MM.1S (cell line): ENCODE measurements at regions not wholly inside any gene's neighbourhood (a gene's known extent, or its start where the extent isn't known, plus 50 kb on each side); places are given as distances from the start of the nearest gene placed in this dataset.
"Not testable (repeated sequence)": the region's sequence is repeated elsewhere in the genome, so short reads cannot be mapped to it uniquely, and the experiment has no call there.

ENCODE experiments used
- DNase-seq: peaks from one replicate; pipeline ENCODE4 v3.0.0-alpha.2; 2015
- H2AFZ ChIP-seq: fragments of 300-600 bp; sonication (generic); 2 replicates; pipeline ENCODE4 v1.6.0; 2016; ENCODE audit warnings: antibody characterized with exemption, low read length
- H3F3A ChIP-seq: fragments of 300-600 bp; sonication (generic); 2 replicates; pipeline ENCODE4 v1.6.1; 2016; ENCODE audit warnings: mild to moderate bottlenecking, antibody characterized with exemption, low read length, moderate library complexity, mixed read lengths; ENCODE audit not compliant: insufficient read depth
- H3K27ac ChIP-seq: fragments of 300-600 bp; sonication (generic); 2 replicates; pipeline ENCODE4 v1.5.1; 2016; ENCODE audit warnings: mild to moderate bottlenecking, low read length
- H3K27me3 ChIP-seq: fragments of 300-600 bp; sonication (generic); replicated peaks from 2 replicates; pipeline ENCODE4 v1.6.0; 2016; ENCODE audit warnings: low read length; ENCODE audit not compliant: insufficient read depth
- H3K36me3 ChIP-seq: fragments of 300-600 bp; sonication (generic); replicated peaks from 2 replicates; pipeline ENCODE4 v1.6.1; 2016; ENCODE audit warnings: mild to moderate bottlenecking, low read length, mixed read lengths; ENCODE audit not compliant: insufficient read depth
- H3K4me1 ChIP-seq: fragments of 300-600 bp; sonication (generic); 2 replicates; pipeline ENCODE4 v1.6.1; 2016; ENCODE audit warnings: low read length, mixed read lengths
- H3K4me2 ChIP-seq: fragments of 300-600 bp; sonication (generic); 2 replicates; pipeline ENCODE4 v1.6.0; 2016; ENCODE audit warnings: low read depth, low read length
- H3K4me3 ChIP-seq: fragments of 300-600 bp; sonication (generic); 2 replicates; pipeline ENCODE4 v1.5.1; 2016; ENCODE audit warnings: low read length, mixed read lengths
- H3K79me2 ChIP-seq: fragments of 300-600 bp; sonication (generic); 2 replicates; pipeline ENCODE4 v1.6.1; 2016; ENCODE audit warnings: mixed run types, low read length, mixed read lengths
- H3K9ac ChIP-seq: fragments of 300-600 bp; sonication (generic); 2 replicates; pipeline ENCODE4 v1.6.1; 2016; ENCODE audit warnings: low read length, mixed read lengths
- H3K9me2 ChIP-seq: fragments of 300-600 bp; sonication (generic); replicated peaks from 2 replicates; pipeline ENCODE4 v1.6.1; 2016; ENCODE audit warnings: mild to moderate bottlenecking, low read length, mixed read lengths; ENCODE audit not compliant: insufficient read depth
- H3K9me3 ChIP-seq: fragments of 300-600 bp; sonication (generic); replicated peaks from 2 replicates; pipeline ENCODE4 v1.6.1; 2016; ENCODE audit warnings: mild to moderate bottlenecking, low read length, mixed read lengths; ENCODE audit not compliant: insufficient read depth
- H4K20me1 ChIP-seq: fragments of 300-600 bp; sonication (generic); 2 replicates; pipeline ENCODE4 v1.6.1; 2016; ENCODE audit warnings: mild to moderate bottlenecking, low read length, moderate library complexity, mixed read lengths; ENCODE audit not compliant: insufficient read depth
- CTCF ChIP-seq: fragments of 300-600 bp; sonication (generic); IDR thresholded peaks from 2 replicates; pipeline ENCODE4 v1.5.1; 2016; ENCODE audit warnings: antibody characterized with exemption, low read length, mixed read lengths
- EZH2 ChIP-seq: fragments of 300-600 bp; sonication (generic); optimal IDR thresholded peaks from 2 replicates; pipeline ENCODE3; 2017; ENCODE audit warnings: low read depth, mild to moderate bottlenecking, antibody characterized with exemption, low read length, mixed read lengths
- EZH2phosphoT487 ChIP-seq: fragments of 300-600 bp; sonication (generic); IDR thresholded peaks from 2 replicates; pipeline ENCODE4 v1.6.1; 2018; ENCODE audit warnings: antibody characterized with exemption, low read length

GRCh38 chr4:107449611-107450369 lies 270.2 kb downstream of the PAPSS1 start:
- H3K4me2 ChIP-seq: no peak overlapping the region
- DNase-seq: no peak
- H2AFZ ChIP-seq: no peak overlapping the region

GRCh38 chr4:107442538-107443111 lies 277.4 kb downstream of the PAPSS1 start:
- H3K9me3 ChIP-seq: no peaks in the 10 kb centered on the region
- H3K4me2 ChIP-seq: no peak overlapping the region
- no peak overlapping the region for H2AFZ ChIP-seq
- no peaks in the 10 kb centered on the region for H3K36me3 ChIP-seq
- no peak for TF ChIP-seq CTCF
- no peak for TF ChIP-seq EZH2phosphoT487
- no peak for TF ChIP-seq EZH2
- no peaks in the 10 kb centered on the region for H3K9me2 ChIP-seq
- no peak overlapping the region for H3K4me3 ChIP-seq
- H3F3A ChIP-seq: no peaks in the 10 kb centered on the region
- H3K79me2 ChIP-seq: no peaks in the 10 kb centered on the region
- no peaks in the 10 kb centered on the region for H3K4me1 ChIP-seq
- H4K20me1 ChIP-seq: no peaks in the 10 kb centered on the region
- no peak overlapping the region for H3K9ac ChIP-seq
- no peak for DNase-seq
- no peak overlapping the region for H3K27ac ChIP-seq
- no peaks in the 10 kb centered on the region for H3K27me3 ChIP-seq

More at GRCh38 chr4:107449611-107450369, 270.2 kb downstream of the PAPSS1 start:
- Histone ChIP-seq H3K4me3 (no peak overlapping the region), H3K36me3 (no peaks in the 10 kb centered on the region), H3K4me1 (no peaks in the 10 kb centered on the region), H3F3A (no peaks in the 10 kb centered on the region), H3K27me3 (no peaks in the 10 kb centered on the region), H3K9ac (no peak overlapping the region), H4K20me1 (no peaks in the 10 kb centered on the region), H3K79me2 (no peaks in the 10 kb centered on the region), H3K9me3 (no peaks in the 10 kb centered on the region), H3K27ac (no peak overlapping the region), H3K9me2 (no peaks in the 10 kb centered on the region)
- no peak for TF ChIP-seq EZH2
- TF ChIP-seq CTCF: no peak
- no peak for TF ChIP-seq EZH2phosphoT487

GRCh38 chr4:107439401-107439800 lies 280.6 kb downstream of the PAPSS1 start:
- Histone ChIP-seq H4K20me1 (no peaks in the 10 kb centered on the region), H3K9ac (no peak overlapping the region), H3K4me2 (no peak overlapping the region), H3K9me2 (no peaks in the 10 kb centered on the region), H3F3A (peaks cover 6% of the 10 kb centered on the region), H3K4me1 (peaks cover 16% of the 10 kb centered on the region), H3K27me3 (no peaks in the 10 kb centered on the region), H2AFZ (no peak overlapping the region), H3K27ac (no peak overlapping the region), H3K79me2 (no peaks in the 10 kb centered on the region), H3K36me3 (no peaks in the 10 kb centered on the region), H3K9me3 (no peaks in the 10 kb centered on the region), H3K4me3 (no peak overlapping the region)
- DNase-seq: no peak
- TF ChIP-seq EZH2phosphoT487 (no peak), CTCF (no peak), EZH2 (no peak)

GRCh38 chr4:107436471-107436870 lies 283.6 kb downstream of the PAPSS1 start:
- not testable (repeated sequence) for H4K20me1 ChIP-seq, H3K36me3 ChIP-seq, H3K79me2 ChIP-seq, H3K4me3 ChIP-seq, H3K27me3 ChIP-seq, H2AFZ ChIP-seq, H3K9me2 ChIP-seq, H3F3A ChIP-seq, H3K9me3 ChIP-seq
- peaks cover 16% of the 10 kb centered on the region for H3K4me1 ChIP-seq
- peak; percentile 73 for DNase-seq
- peak overlapping the region; percentile 73; the same call in 1 of the 2 replicates for H3K27ac ChIP-seq
- H3K9ac ChIP-seq: 0 out of 2 replicates have a peak overlapping the region, but pooled peaks have one; percentile 20
- H3K4me2 ChIP-seq: peak overlapping the region; percentile 27; the same call in 1 of the 2 replicates
